Nephron (organoid): ENCODE measurements at regions not wholly inside any gene's neighbourhood (a gene's known extent, or its start where the extent isn't known, plus 50 kb on each side); places are given as distances from the start of the nearest gene placed in this dataset.
A peak's percentile ranks its signal among the peaks of the same experiment; 100 is the strongest.
"Not testable (repeated sequence)": the region's sequence is repeated elsewhere in the genome, so short reads cannot be mapped to it uniquely, and the experiment has no call there.

Source experiments
- H3K27ac Mint-ChIP-seq, 3 experiments: 2 replicates each; pipeline ENCODE4 v1.8.0; 2020; ENCODE audit warnings: mixed read lengths in 3 of 3, mild to moderate bottlenecking in 2 of 3, moderate library complexity in 1 of 3
- H3K27me3 Mint-ChIP-seq: 2 replicates; pipeline ENCODE4 v1.8.0; 2021; ENCODE audit warnings: low read depth, mild to moderate bottlenecking, moderate library complexity, mixed read lengths
- H3K36me3 Mint-ChIP-seq: 2 replicates; pipeline ENCODE4 v1.8.0; 2020; ENCODE audit warnings: low read depth, mixed read lengths
- H3K4me1 Mint-ChIP-seq: 2 replicates; pipeline ENCODE4 v1.8.0; 2020; ENCODE audit warnings: mixed read lengths
- H3K4me3 Mint-ChIP-seq, 3 experiments: 2 replicates each; pipeline ENCODE4 v1.8.0; 2020; ENCODE audit warnings: mild to moderate bottlenecking in 3 of 3, mixed read lengths in 3 of 3, moderate library complexity in 2 of 3
- H3K9me3 Mint-ChIP-seq: 2 replicates; pipeline ENCODE4 v1.8.0; 2020; ENCODE audit warnings: mixed read lengths
- CTCF ChIP-seq, 3 experiments: fragments of 200-600 bp; sonication (generic); IDR thresholded peaks; one replicate each; pipeline ENCODE4 v1.5.0; 2021; ENCODE audit warnings: antibody characterized with exemption in 3 of 3; ENCODE audit not compliant: unreplicated experiment in 3 of 3

- Mint-ChIP-seq H3K9me3 (no peaks in the 10 kb centered on the region), H3K36me3 (no peaks in the 10 kb centered on the region), H3K27ac (no peak overlapping the region), H3K4me1 (no peaks in the 10 kb centered on the region), H3K27me3 (peaks cover 7% of the 10 kb centered on the region), H3K4me3 (no peak overlapping the region)
- TF ChIP-seq CTCF (IDR thresholded peaks at IDR 0.05; ENCODE audit: unreplicated experiment in 3 of 3): no peak
These were observed 148.7 kb downstream of the CDRT15L2 start for GRCh38 chr17:20728181-20728580.

- not testable (repeated sequence) for H3K4me1 Mint-ChIP-seq, H3K9me3 Mint-ChIP-seq, H3K27me3 Mint-ChIP-seq, H3K4me3 Mint-ChIP-seq, H3K27ac Mint-ChIP-seq, H3K36me3 Mint-ChIP-seq
These were observed 151.6 kb downstream of the CDRT15L2 start for GRCh38 chr17:20731131-20731530.

GRCh38 chr17:20733923-20734322, 154.4 kb downstream of the CDRT15L2 start:
- Mint-ChIP-seq H3K27me3 (no peaks in the 10 kb centered on the region), H3K27ac (no peak overlapping the region), H3K4me3 (no peak overlapping the region), H3K36me3 (no peaks in the 10 kb centered on the region), H3K4me1 (peaks cover 16% of the 10 kb centered on the region), H3K9me3 (no peaks in the 10 kb centered on the region)
- no peak for TF ChIP-seq CTCF (IDR thresholded peaks at IDR 0.05; ENCODE audit: unreplicated experiment in 3 of 3)

- H3K4me1 Mint-ChIP-seq: peaks cover 18% of the 10 kb centered on the region
- H3K9me3 Mint-ChIP-seq: no peaks in the 10 kb centered on the region
- TF ChIP-seq CTCF (IDR thresholded peaks at IDR 0.05; ENCODE audit: unreplicated experiment in 3 of 3): no peak
- H3K4me3 Mint-ChIP-seq: no peak overlapping the region
- no peaks in the 10 kb centered on the region for H3K36me3 Mint-ChIP-seq
- H3K27me3 Mint-ChIP-seq: no peaks in the 10 kb centered on the region
- no peak overlapping the region for H3K27ac Mint-ChIP-seq
These were observed 156.3 kb downstream of the CDRT15L2 start for GRCh38 chr17:20735796-20736195.

GRCh38 chr17:20737636-20738035, 158.1 kb downstream of the CDRT15L2 start:
- H3K9me3 Mint-ChIP-seq, H3K27me3 Mint-ChIP-seq, H3K36me3 Mint-ChIP-seq: not testable (repeated sequence)
- Mint-ChIP-seq H3K27ac (peak overlapping the region in 1 of 3 experiments; percentile 1), H3K4me1 (peaks cover 18% of the 10 kb centered on the region), H3K4me3 (peak overlapping the region in 1 of 3 experiments; percentile 48)

DNA sequence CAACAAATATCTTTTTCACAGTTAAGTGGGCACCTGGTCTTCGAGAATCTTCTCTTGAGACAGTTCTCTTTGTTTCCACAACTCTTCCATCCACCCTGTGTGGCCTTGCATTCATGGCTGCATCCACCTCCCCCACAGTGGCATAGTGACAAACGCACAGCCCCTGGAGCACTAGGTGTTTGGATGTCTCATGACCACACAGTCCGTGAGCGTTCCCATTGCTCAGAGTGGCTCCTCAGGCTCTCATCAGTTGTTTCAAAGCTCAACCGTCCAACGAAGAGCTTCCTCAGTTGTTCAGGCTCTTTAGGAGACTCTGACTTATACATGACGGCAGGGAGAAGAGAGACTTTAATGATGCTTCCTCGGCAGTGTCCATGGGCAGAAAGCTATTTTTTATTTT, 191.6 kb downstream of the CDRT15L2 start:
- no peaks in the 10 kb centered on the region for H3K36me3 Mint-ChIP-seq
- H3K4me3 Mint-ChIP-seq: no peak overlapping the region
- peaks cover 18% of the 10 kb centered on the region for H3K4me1 Mint-ChIP-seq
- no peak for TF ChIP-seq CTCF (IDR thresholded peaks at IDR 0.05; ENCODE audit: unreplicated experiment in 3 of 3)
- H3K27me3 Mint-ChIP-seq: no peaks in the 10 kb centered on the region
- peaks cover 4% of the 10 kb centered on the region for H3K9me3 Mint-ChIP-seq
- H3K27ac Mint-ChIP-seq: no peak overlapping the region

- Mint-ChIP-seq H3K27me3 (no peaks in the 10 kb centered on the region), H3K36me3 (no peaks in the 10 kb centered on the region), H3K27ac (peak overlapping the region; percentile 60 to 89 (median 68)), H3K4me3 (peak overlapping the region in 1 of 3 experiments; percentile 4), H3K9me3 (peaks cover 7% of the 10 kb centered on the region), H3K4me1 (peaks cover 18% of the 10 kb centered on the region)
- no peak for TF ChIP-seq CTCF (IDR thresholded peaks at IDR 0.05; ENCODE audit: unreplicated experiment in 3 of 3)
These were observed 195.1 kb downstream of the CDRT15L2 start for GRCh38 chr17:20774472-20775135.
